Activated CD8-positive, alpha-beta T cell treated with anti-CD3 and anti-CD28 coated beads for 36 hours (primary cell): ENCODE measurements at regions not wholly inside any gene's neighbourhood (a gene's known extent, or its start where the extent isn't known, plus 50 kb on each side); places are given as distances from the start of the nearest gene placed in this dataset.

Experiments
- ATAC-seq: fragments of 200-7000 bp; cut with Tn5 transposase; one replicate; pipeline ENCODE4 v1.10.0; 2021; ENCODE audit warnings: mild to moderate bottlenecking, moderate library complexity
- CTCF ChIA-PET: fragments of 350-600 bp; sonication (Branson Sonifier 250); formaldehyde crosslinking; loops from one replicate; lab custom pipeline; 2021; ENCODE audit warnings: antibody characterized with exemption; lab: Charles Lee
- POLR2A ChIA-PET: fragments of 350-600 bp; sonication (Branson Sonifier 250); formaldehyde crosslinking; loops from one replicate; lab custom pipeline; 2021; ENCODE audit warnings: antibody characterized with exemption; lab: Charles Lee
- DNase-seq: peaks from one replicate; pipeline ENCODE4 v3.0.0-alpha.2; 2020
- H3K27ac Mint-ChIP-seq: one replicate; pipeline ENCODE4 v1.8.0; 2021; ENCODE audit warnings: mild to moderate bottlenecking, mixed read lengths
- H3K27me3 Mint-ChIP-seq: one replicate; pipeline ENCODE4 v1.8.0; 2021; ENCODE audit warnings: mixed read lengths
- H3K36me3 Mint-ChIP-seq: one replicate; pipeline ENCODE4 v1.8.0; 2021; ENCODE audit warnings: low read depth, mixed read lengths
- H3K4me1 Mint-ChIP-seq: one replicate; pipeline ENCODE4 v1.8.0; 2021; ENCODE audit warnings: low read depth, mixed read lengths
- H3K4me3 Mint-ChIP-seq: one replicate; pipeline ENCODE4 v1.8.0; 2021; ENCODE audit warnings: mild to moderate bottlenecking, moderate library complexity, mixed read lengths
- H3K9me3 Mint-ChIP-seq: one replicate; pipeline ENCODE4 v1.8.0; 2021; ENCODE audit warnings: mixed read lengths
- intact Hi-C: fragments of 100-400 bp; cut with micrococcal nuclease; formaldehyde crosslinking; loops from one replicate; pipeline ENCODE4 v1.10.0; 2022
- TF ChIP-seq, protein P1 (sequence below): fragments of 200-600 bp; IDR thresholded peaks from one replicate; pipeline ENCODE4 v1.8.0; 2022; ENCODE audit warnings: antibody characterized with exemption, mild to moderate bottlenecking

DNA sequence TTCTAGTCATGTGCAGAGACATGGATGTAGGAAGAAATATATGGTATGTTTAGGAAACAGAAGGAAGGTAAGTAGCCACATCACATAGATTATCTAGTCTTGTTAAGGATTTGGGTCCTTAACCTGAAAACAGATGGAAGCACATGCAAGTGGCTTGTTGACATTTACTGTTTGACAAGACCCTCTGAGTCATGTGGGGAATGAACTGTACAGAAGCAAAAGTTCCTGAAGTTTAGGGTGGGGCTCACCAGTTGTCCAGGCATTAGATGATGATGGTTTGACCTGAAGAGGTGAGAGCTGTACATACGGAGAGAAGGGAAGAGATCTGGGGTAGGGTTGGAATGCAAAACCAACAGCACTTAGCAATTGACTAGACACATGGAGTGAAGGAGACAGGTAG, 281.1 kb upstream of the GRIP1 start:
- no peak for ATAC-seq
- DNase-seq = no peak
- POLR2A ChIA-PET = no interaction called here
- H3K9me3 Mint-ChIP-seq = peaks cover 3% of the 10 kb centered on the region
- TF ChIP-seq, protein P1, sequence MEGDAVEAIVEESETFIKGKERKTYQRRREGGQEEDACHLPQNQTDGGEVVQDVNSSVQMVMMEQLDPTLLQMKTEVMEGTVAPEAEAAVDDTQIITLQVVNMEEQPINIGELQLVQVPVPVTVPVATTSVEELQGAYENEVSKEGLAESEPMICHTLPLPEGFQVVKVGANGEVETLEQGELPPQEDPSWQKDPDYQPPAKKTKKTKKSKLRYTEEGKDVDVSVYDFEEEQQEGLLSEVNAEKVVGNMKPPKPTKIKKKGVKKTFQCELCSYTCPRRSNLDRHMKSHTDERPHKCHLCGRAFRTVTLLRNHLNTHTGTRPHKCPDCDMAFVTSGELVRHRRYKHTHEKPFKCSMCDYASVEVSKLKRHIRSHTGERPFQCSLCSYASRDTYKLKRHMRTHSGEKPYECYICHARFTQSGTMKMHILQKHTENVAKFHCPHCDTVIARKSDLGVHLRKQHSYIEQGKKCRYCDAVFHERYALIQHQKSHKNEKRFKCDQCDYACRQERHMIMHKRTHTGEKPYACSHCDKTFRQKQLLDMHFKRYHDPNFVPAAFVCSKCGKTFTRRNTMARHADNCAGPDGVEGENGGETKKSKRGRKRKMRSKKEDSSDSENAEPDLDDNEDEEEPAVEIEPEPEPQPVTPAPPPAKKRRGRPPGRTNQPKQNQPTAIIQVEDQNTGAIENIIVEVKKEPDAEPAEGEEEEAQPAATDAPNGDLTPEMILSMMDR = no peak
- intact Hi-C loops = no loop called here
- H3K36me3 Mint-ChIP-seq = no peaks in the 10 kb centered on the region
- H3K27me3 Mint-ChIP-seq = peaks cover 2% of the 10 kb centered on the region
- no peak overlapping the region for H3K27ac Mint-ChIP-seq
- H3K4me3 Mint-ChIP-seq = no peak overlapping the region
- H3K4me1 Mint-ChIP-seq = peaks cover 15% of the 10 kb centered on the region
- CTCF ChIA-PET = interaction anchor here (0.7 to 1.6 kb wide), 2 partner anchors 11 to 258 kb away, joined by 3 read pairs; no protein-coding TSS in a partner anchor

DNA sequence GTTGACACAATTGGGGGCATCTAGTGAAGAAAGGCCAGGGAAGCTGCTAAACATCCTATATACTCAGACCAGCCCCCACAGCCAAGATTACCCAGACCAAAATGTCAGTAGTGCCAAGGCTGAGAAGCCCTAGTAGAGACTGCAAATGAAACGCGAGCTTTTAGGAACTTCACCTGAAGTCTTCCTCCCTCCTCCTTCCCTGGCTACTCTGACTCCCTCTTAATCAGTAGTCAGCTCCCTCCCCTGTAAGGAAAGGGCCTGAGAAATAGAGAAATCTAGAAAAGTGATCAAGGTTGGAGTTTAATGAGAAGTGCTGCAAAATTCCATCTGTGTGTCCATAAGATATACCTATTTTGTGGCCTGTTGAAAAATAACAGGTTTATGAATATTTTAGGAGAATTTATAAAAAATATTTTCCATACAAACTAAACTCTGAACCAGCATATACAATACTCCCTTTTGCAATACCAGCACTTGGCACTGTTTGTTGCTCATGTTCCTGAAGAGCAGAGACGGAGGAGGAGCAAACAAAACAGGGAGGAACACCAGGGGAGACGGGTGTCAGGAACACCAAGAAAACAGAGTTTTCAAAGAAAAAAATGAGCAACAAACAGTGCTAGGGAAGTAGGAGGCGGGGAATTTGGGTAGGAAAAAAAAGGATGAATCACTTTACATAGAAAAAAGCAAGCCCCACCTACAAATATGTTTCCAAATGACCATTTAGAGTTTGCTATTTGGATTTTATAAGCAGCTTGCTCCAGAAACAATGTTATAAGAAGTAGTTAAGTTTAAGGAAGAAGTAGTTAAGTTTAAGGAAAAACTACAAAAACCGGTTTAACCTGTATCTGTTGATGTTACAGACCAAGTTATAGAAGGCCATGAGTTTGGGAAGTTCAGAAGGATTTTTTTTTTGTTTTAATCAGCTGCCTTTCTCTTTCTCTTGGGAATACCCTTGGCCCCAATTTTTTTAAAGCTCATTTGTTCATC, 282.1 kb upstream of the GRIP1 start:
- ATAC-seq (no peak), DNase-seq (no peak)
- Mint-ChIP-seq H3K4me3 (no peak overlapping the region), H3K27me3 (peaks cover 2% of the 10 kb centered on the region), H3K9me3 (peaks cover 3% of the 10 kb centered on the region), H3K4me1 (peaks cover 24% of the 10 kb centered on the region), H3K27ac (no peak overlapping the region), H3K36me3 (no peaks in the 10 kb centered on the region)
- intact Hi-C loops = no loop called here
- ChIA-PET CTCF (interaction anchor here (1.6 kb wide), 1 partner anchor 12 kb away, joined by 3 read pairs; no protein-coding TSS in a partner anchor), POLR2A (no interaction called here)
- TF ChIP-seq, protein P1 = no peak

DNA sequence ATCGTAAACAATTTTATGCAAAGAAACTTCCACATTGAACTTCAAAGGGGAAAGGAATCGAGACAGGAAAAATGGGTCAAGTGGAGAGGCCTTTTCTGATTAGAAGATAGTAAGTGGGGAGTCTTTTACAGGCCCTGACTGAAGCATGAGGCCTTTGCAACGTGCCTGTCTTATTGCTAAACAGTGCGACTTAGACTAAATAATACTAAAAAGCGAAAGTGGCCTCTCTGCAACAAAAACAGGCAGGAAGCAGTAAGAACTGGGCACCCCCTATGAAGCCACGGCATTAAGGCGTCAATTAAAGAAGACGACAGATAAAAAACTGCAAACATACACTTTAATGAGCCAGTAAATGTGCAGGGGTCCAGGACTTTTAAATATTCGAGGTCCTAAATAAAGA, 283.4 kb upstream of the GRIP1 start:
- Mint-ChIP-seq H3K36me3 (no peaks in the 10 kb centered on the region), H3K27me3 (peaks cover 2% of the 10 kb centered on the region), H3K4me3 (no peak overlapping the region), H3K4me1 (peaks cover 26% of the 10 kb centered on the region), H3K27ac (no peak overlapping the region), H3K9me3 (peaks cover 3% of the 10 kb centered on the region)
- intact Hi-C loops = no loop called here
- CTCF ChIA-PET = no interaction called here
- POLR2A ChIA-PET = no interaction called here
- TF ChIP-seq, protein P1 = no peak
- no peak for ATAC-seq
- no peak for DNase-seq

DNA sequence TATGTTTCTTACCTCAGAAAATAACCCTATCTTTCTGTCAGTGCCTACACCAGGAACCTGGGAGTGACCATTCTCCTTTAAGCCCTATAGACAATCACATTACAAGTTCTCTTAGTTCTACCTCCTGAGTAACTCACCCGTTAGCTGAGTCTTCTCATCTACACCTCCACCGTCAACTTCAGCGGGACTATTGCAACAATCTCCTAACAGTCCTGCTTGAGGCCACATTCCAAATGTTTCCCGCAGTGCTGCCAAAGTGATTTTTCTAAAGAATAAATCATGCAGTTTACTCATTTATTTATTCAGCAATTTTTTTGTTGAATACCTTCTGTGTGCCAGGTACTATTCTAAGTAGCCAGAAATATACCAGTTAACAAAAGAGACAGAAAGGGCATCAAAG, 285.0 kb upstream of the GRIP1 start:
- Mint-ChIP-seq H3K9me3 (peaks cover 3% of the 10 kb centered on the region), H3K27me3 (no peaks in the 10 kb centered on the region), H3K4me1 (peaks cover 26% of the 10 kb centered on the region), H3K27ac (no peak overlapping the region), H3K4me3 (no peak overlapping the region), H3K36me3 (no peaks in the 10 kb centered on the region)
- intact Hi-C loops = no loop called here
- ATAC-seq (no peak), DNase-seq (no peak)
- TF ChIP-seq, protein P1 = no peak
- ChIA-PET CTCF (interaction anchor here (0.6 kb wide), 1 partner anchor 275 kb away, joined by 3 read pairs; no protein-coding TSS in a partner anchor), POLR2A (interaction anchor here (0.9 kb wide), 1 partner anchor 305 kb away, joined by 3 read pairs; the partner anchor contains the start of gene CAND1)

DNA sequence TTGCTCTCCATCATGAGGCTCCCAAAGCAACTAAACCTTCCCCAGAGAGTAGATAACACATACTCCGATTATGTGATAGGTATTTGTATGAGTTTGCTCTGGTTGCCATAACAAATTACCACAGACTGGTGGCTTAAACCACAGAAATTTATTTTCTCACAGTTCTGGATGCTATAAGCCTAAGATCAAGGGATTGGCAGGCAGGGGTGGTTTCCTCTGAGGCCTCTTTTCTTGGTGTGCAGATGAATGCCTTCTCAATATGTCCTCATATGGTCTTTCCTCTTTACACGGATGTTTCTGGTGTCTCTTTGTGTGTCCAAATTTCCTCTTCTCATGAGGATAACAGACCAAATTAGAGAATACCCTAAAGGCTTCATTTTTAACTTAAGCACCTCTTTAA, 285.8 kb upstream of the GRIP1 start:
- Mint-ChIP-seq H3K4me3 (no peak overlapping the region), H3K4me1 (peaks cover 26% of the 10 kb centered on the region), H3K27ac (peak overlapping the region; percentile 62), H3K9me3 (peaks cover 3% of the 10 kb centered on the region), H3K27me3 (no peaks in the 10 kb centered on the region), H3K36me3 (no peaks in the 10 kb centered on the region)
- TF ChIP-seq, protein P1 = no peak
- ChIA-PET CTCF (no interaction called here), POLR2A (interaction anchor here (0.9 kb wide), 1 partner anchor 304 kb away, joined by 3 read pairs; the partner anchor contains the start of gene CAND1)
- ATAC-seq (peak; percentile 95), DNase-seq (peak; percentile 73)
- intact Hi-C loops = no loop called here
